Stimulated activated CD4-positive, alpha-beta T cell treated with anti-CD3 and anti-CD28 coated beads, Interleukin-4, amount 100 ng/mL, for 24 hours (primary cell): ENCODE measurements at regions not wholly inside any gene's neighbourhood (a gene's known extent, or its start where the extent isn't known, plus 50 kb on each side); places are given as distances from the start of the nearest gene placed in this dataset.

Experiments used
- DNase-seq: peaks from one replicate; pipeline ENCODE4 v3.0.0-alpha.2; 2020

GRCh38 chr9:86557063-86557766 is 203.0 kb upstream of the TUT7 start:
- DNase-seq, result no peak

- no peak for DNase-seq
Measured at GRCh38 chr9:86555661-86556060, 201.5 kb upstream of the TUT7 start.

GRCh38 chr9:86550401-86550800 is 196.2 kb upstream of the TUT7 start:
- no peak for DNase-seq

GRCh38 chr9:86549920-86550319 is 195.7 kb upstream of the TUT7 start:
- no peak for DNase-seq

- no peak for DNase-seq
Measured at GRCh38 chr9:86549401-86549811, 195.2 kb upstream of the TUT7 start.

GRCh38 chr9:86548220-86548619 is 194.0 kb upstream of the TUT7 start:
- no peak for DNase-seq

- DNase-seq, result no peak
Measured at GRCh38 chr9:86547571-86547970, 193.4 kb upstream of the TUT7 start.

- DNase-seq, result no peak
Measured at GRCh38 chr9:86546712-86547111, 192.5 kb upstream of the TUT7 start.

GRCh38 chr9:86545090-86545489 is 190.9 kb upstream of the TUT7 start:
- DNase-seq, result no peak

GRCh38 chr9:86541014-86541570 is 186.9 kb upstream of the TUT7 start:
- DNase-seq, result no peak

GRCh38 chr9:86535406-86535915 is 181.3 kb upstream of the TUT7 start:
- no peak for DNase-seq

GRCh38 chr9:86534572-86535258 is 180.5 kb upstream of the TUT7 start:
- no peak for DNase-seq

- no peak for DNase-seq
Measured at GRCh38 chr9:86531971-86532640, 177.9 kb upstream of the TUT7 start.

GRCh38 chr9:86531273-86531970 is 177.2 kb upstream of the TUT7 start:
- DNase-seq, result no peak

- DNase-seq, result no peak
Measured at GRCh38 chr9:86529496-86530275, 175.5 kb upstream of the TUT7 start.

GRCh38 chr9:86526021-86526420 is 171.8 kb upstream of the TUT7 start:
- DNase-seq, result no peak

- no peak for DNase-seq
Measured at GRCh38 chr9:86525182-86525581, 171.0 kb upstream of the TUT7 start.

- DNase-seq, result no peak
Measured at GRCh38 chr9:86521977-86522376, 167.8 kb upstream of the TUT7 start.

- no peak for DNase-seq
Measured at GRCh38 chr9:86521322-86521721, 167.1 kb upstream of the TUT7 start.

GRCh38 chr9:86519066-86519615 is 164.9 kb upstream of the TUT7 start:
- no peak for DNase-seq

GRCh38 chr9:86517475-86517874 is 163.3 kb upstream of the TUT7 start:
- DNase-seq, result no peak

GRCh38 chr9:86516564-86516963 is 162.4 kb upstream of the TUT7 start:
- no peak for DNase-seq
